C1 segment of cervical spinal cord (tissue), 14 donors: ENCODE measurements at regions not wholly inside any gene's neighbourhood (a gene's known extent, or its start where the extent isn't known, plus 50 kb on each side); places are given as distances from the start of the nearest gene placed in this dataset.

Experiments
- DNase-seq, 14 donors: peaks; one replicate each; lab custom pipeline; 2025; lab: John Stamatoyannopoulos, UW

GRCh38 chr2:217068677-217069250 lies 208.9 kb upstream of the TNP1 start:
- no peak for DNase-seq

GRCh38 chr2:217067787-217068186 lies 207.9 kb upstream of the TNP1 start:
- DNase-seq = no peak

- no peak for DNase-seq
Observed at GRCh38 chr2:217066510-217067270, 206.8 kb upstream of the TNP1 start.

GRCh38 chr2:217065695-217066405 lies 206.0 kb upstream of the TNP1 start:
- DNase-seq = no peak

GRCh38 chr2:217065012-217065290 lies 205.1 kb upstream of the TNP1 start:
- no peak for DNase-seq

GRCh38 chr2:217064234-217065011 lies 204.6 kb upstream of the TNP1 start:
- DNase-seq = no peak

- no peak for DNase-seq
Observed at GRCh38 chr2:217063238-217063755, 203.4 kb upstream of the TNP1 start.

- DNase-seq = no peak
Observed at GRCh38 chr2:217062768-217063167, 202.9 kb upstream of the TNP1 start.

- peak in 8 of 14 donors; percentile 8 to 82 (median 48) for DNase-seq
Observed at GRCh38 chr2:217061916-217062505, 202.1 kb upstream of the TNP1 start.

GRCh38 chr2:217060951-217061547 lies 201.2 kb upstream of the TNP1 start:
- no peak for DNase-seq

- DNase-seq = peak in 1 of 14 donors; percentile 71
Observed at GRCh38 chr2:217060516-217060915, 200.7 kb upstream of the TNP1 start.

GRCh38 chr2:217058791-217059755 lies 199.2 kb upstream of the TNP1 start:
- no peak for DNase-seq

- no peak for DNase-seq
Observed at GRCh38 chr2:217057773-217058172, 197.9 kb upstream of the TNP1 start.

GRCh38 chr2:217055624-217056023 lies 195.8 kb upstream of the TNP1 start:
- no peak for DNase-seq

- peak in 2 of 14 donors; percentile 10 to 92 for DNase-seq
Observed at GRCh38 chr2:217054791-217055190, 194.9 kb upstream of the TNP1 start.

- no peak for DNase-seq
Observed at GRCh38 chr2:217052856-217053577, 193.2 kb upstream of the TNP1 start.

GRCh38 chr2:217051416-217051815 lies 191.6 kb upstream of the TNP1 start:
- no peak for DNase-seq

GRCh38 chr2:217049956-217050355 lies 190.1 kb upstream of the TNP1 start:
- DNase-seq = no peak

GRCh38 chr2:217049422-217049821 lies 189.6 kb upstream of the TNP1 start:
- no peak for DNase-seq
